Stimulated activated naive CD4-positive, alpha-beta T cell (primary cell): ENCODE measurements at regions not wholly inside any gene's neighbourhood (a gene's known extent, or its start where the extent isn't known, plus 50 kb on each side); places are given as distances from the start of the nearest gene placed in this dataset.
"Not testable (repeated sequence)": the region's sequence is repeated elsewhere in the genome, so short reads cannot be mapped to it uniquely, and the experiment has no call there.

Experiments used
- DNase-seq, 6 experiments: peaks; one replicate each; lab custom pipeline; 2025; lab: John Stamatoyannopoulos, UW

GRCh38 chr2:89296820-89297398 lies 605.4 kb downstream of the RPIA start:
- not testable (repeated sequence) for DNase-seq

DNA sequence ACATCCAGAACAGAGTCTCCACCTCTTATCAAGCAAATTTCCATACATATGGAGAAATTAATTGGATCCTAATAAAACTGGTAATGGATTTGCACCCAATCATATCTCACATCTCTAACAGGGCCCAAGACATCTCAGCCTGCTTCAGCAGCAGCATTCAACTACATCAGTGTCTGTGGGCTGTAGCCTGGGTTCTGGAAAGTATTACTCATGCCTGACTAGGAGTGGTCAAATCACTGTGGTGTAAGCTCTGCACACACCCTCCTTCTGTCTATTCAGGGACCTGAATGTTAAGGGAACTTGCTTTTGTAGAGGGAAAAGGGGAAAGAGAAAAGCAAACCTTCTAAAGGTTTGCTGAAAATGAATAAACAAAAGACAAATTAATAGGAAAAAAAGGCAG lies 607.7 kb downstream of the RPIA start:
- DNase-seq: not testable (repeated sequence)

DNA sequence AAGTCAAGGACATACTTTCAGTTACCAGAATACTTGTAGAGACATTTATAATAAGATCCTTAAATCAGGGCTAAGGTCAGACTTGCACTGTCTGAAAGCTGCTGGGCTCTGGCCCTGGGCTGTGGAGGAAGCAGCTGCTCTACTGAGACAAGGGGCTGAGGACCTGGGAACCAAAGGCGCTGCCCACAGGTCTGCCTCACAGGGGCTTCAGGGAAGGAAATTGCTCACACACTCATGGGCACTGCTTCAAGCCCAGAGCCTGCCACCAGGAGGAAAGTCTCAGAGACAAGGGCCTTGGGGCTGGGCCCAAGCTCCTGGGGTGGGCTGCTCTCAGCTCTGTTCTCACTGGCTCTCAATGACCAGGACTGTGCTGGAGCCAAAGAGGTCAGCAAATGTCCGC lies 614.1 kb downstream of the RPIA start:
- not testable (repeated sequence) for DNase-seq

DNA sequence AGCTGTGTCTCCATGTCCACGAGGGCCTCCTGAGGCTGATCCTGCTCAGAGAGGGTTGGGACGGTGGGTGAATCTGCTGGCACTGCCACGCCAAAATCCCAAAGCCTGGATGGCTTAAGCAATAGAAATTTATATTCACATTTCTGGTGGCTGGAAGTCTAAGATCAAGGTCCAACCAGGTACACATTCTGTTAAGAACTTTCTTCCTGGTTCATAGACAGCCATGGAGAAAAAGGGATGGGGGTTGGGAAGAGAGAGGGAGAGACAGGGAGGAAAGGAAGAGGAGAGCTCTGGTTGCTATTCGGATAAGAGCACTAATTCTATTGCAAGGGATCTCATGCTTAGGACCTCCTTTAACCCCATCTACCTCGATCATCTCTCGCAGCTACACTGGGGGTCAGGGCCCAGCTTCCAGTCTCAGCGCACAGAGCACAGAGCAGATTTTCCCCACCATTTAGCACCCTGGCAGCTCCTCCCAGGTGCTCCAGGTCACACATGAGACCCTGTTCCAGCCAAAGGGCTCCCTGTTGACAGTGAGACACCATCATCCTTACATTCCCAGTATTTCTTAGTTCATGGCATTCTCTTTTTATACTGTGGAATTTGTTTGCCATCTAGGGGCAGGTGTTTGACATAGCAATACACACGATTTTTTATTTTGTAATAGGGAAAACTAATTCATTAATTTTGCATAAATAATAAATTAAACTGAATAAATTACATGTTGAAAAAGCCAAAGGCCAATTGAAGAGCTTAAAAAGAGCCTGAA lies 615.6 kb downstream of the RPIA start:
- DNase-seq: not testable (repeated sequence)

GRCh38 chr2:89318990-89319389 lies 627.5 kb downstream of the RPIA start:
- not testable (repeated sequence) for DNase-seq

DNA sequence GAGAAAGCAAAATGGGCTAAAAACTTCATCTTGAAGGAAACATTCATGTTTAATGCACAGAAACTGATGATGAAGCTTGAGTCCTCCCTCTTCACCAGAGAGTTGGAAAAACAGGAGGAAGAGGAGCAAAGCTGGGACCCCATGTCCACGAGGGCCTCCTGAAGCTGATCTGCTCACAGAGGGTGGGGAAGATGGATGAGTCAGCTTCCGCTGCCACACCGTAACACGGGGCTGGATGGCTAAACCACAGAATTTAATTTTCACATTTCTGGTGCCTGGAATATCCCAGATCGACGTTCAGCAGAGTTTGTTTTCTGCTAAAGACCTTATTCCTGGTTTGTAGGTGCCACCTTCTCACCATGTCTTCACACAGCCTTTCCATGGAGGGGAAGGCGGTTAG lies 634.4 kb downstream of the RPIA start:
- not testable (repeated sequence) for DNase-seq

GRCh38 chr2:89326455-89326854 lies 635.0 kb downstream of the RPIA start:
- DNase-seq: not testable (repeated sequence)

- not testable (repeated sequence) for DNase-seq
These were observed 637.3 kb downstream of the RPIA start for GRCh38 chr2:89328790-89329189.
